Activated naive CD4-positive, alpha-beta T cell treated with anti-CD3 and anti-CD28 coated beads, Interleukin-2, amount 50 U/mL, for 72 hours (primary cell): ENCODE measurements at regions not wholly inside any gene's neighbourhood (a gene's known extent, or its start where the extent isn't known, plus 50 kb on each side); places are given as distances from the start of the nearest gene placed in this dataset.
"Not testable (repeated sequence)": the region's sequence is repeated elsewhere in the genome, so short reads cannot be mapped to it uniquely, and the experiment has no call there.

Experiments
- ATAC-seq, 2 donors: fragments of 150-1000 bp; cut with Tn5 transposase; 2 replicates each; pipeline ENCODE4 v1.10.0; 2021; ENCODE audit warnings: mild to moderate bottlenecking in 2 of 2, moderate library complexity in 2 of 2
- DNase-seq, 2 donors: peaks; one replicate each; pipeline ENCODE4 v3.0.0; 2021 to 2022; ENCODE audit warnings: low spot score in 2 of 2
- H3K27ac Mint-ChIP-seq, 2 donors: one replicate each; pipeline ENCODE4 v1.8.0; 2022; ENCODE audit warnings: mild to moderate bottlenecking in 2 of 2, mixed read lengths in 2 of 2
- H3K36me3 Mint-ChIP-seq, 2 donors: one replicate each; pipeline ENCODE4 v1.8.0; 2022; ENCODE audit warnings: mixed read lengths in 2 of 2
- H3K9me3 Mint-ChIP-seq, 2 donors: one replicate each; pipeline ENCODE4 v1.8.0; 2022; ENCODE audit warnings: mixed read lengths in 2 of 2

GRCh38 chr5:50501491-50502228 is 60.6 kb upstream of the EMB start:
- ATAC-seq (peak; percentile 78 to 99), DNase-seq (no peak)
- H3K9me3 Mint-ChIP-seq: peaks cover 11 to 12% of the 10 kb centered on the region in 2 donors
- peaks cover 28 to 29% of the 10 kb centered on the region in 2 donors for H3K36me3 Mint-ChIP-seq
- peak overlapping the region in 1 of 2 donors; percentile 4 for H3K27ac Mint-ChIP-seq

DNA sequence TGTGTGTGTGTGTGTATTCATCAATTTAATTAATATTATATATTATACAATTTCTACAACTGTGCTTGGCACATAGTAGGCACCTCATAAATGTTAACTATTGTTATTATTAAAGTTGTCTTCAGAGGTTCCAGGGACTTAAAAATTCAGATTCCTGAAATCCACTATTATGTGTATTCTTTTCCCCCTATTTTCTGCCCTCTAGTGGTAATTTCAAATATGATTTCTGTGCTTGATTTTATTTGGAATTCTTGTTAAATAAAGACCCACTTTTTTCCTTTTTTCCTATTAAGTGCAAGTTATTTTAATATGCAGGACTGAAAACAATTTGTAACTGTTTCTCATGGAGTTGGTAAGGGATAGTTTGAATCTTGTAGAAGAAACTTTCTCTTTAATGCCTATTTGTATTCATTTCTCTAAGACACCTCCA is 72.0 kb upstream of the EMB start:
- DNase-seq, H3K27ac Mint-ChIP-seq, ATAC-seq, H3K36me3 Mint-ChIP-seq, H3K9me3 Mint-ChIP-seq: not testable (repeated sequence)

- Mint-ChIP-seq H3K9me3 (peaks cover 14 to 19% of the 10 kb centered on the region in 2 donors), H3K36me3 (peaks cover 11 to 12% of the 10 kb centered on the region in 2 donors)
- ATAC-seq, H3K27ac Mint-ChIP-seq, DNase-seq: not testable (repeated sequence)
Observed at GRCh38 chr5:50521060-50521459, 80.0 kb upstream of the EMB start.

GRCh38 chr5:50527514-50528060 is 86.5 kb upstream of the EMB start:
- not testable (repeated sequence) for DNase-seq, H3K27ac Mint-ChIP-seq, H3K9me3 Mint-ChIP-seq, ATAC-seq, H3K36me3 Mint-ChIP-seq

- Mint-ChIP-seq H3K9me3 (peaks cover 0 to 3% of the 10 kb centered on the region in 2 donors), H3K36me3 (no peaks in the 10 kb centered on the region), H3K27ac (no peak overlapping the region)
- DNase-seq: no peak
- ATAC-seq: no peak
Observed at GRCh38 chr5:50535393-50535792, 94.3 kb upstream of the EMB start.

GRCh38 chr5:50537534-50537933 is 96.4 kb upstream of the EMB start:
- not testable (repeated sequence) for H3K27ac Mint-ChIP-seq, DNase-seq, ATAC-seq, H3K9me3 Mint-ChIP-seq, H3K36me3 Mint-ChIP-seq

GRCh38 chr5:50547303-50547702 is 106.2 kb upstream of the EMB start:
- H3K27ac Mint-ChIP-seq: no peak overlapping the region
- H3K36me3 Mint-ChIP-seq: peaks cover 0 to 12% of the 10 kb centered on the region in 2 donors
- ATAC-seq (no peak), DNase-seq (no peak)
- H3K9me3 Mint-ChIP-seq: peaks cover 9 to 17% of the 10 kb centered on the region in 2 donors

DNA sequence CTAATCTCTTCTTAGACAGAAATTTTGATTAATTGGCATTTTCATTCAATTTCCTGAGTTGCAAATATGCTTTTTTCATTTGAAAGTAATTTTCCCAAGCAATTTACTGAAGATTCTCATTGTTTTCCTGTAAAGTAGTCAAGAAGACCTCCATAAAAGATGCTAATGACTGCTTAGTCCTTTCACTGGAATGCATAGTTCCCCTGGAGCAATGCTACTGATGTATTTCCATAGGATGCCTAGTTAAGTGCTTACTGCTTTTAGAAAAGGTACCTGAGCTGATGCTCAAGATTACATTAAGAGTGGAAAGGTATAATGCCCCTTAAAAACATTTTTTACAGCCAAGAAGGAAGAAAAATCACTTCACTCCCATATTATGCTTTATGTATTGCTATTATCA is 109.2 kb upstream of the EMB start:
- DNase-seq: no peak
- Mint-ChIP-seq H3K9me3 (no peaks in the 10 kb centered on the region), H3K36me3 (no peaks in the 10 kb centered on the region), H3K27ac (no peak overlapping the region)
- no peak for ATAC-seq

DNA sequence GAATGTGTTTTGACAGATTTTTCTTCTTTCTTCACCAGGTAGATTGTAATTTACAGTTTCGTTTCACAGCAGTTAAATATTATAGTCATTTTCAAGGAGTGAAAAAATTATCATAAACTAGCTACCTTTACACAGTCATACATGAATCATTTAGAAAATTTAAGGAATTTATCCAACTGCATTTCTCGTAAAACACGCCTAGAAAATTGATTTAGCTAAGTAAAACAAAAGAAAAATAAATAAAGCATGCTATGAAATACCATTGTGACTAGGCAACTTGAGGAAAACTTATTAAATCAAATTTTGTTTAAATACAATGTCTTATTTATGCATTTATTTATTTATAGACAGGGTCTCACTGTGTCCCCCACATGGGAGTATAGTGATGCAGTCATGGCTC is 109.9 kb upstream of the EMB start:
- peaks cover 0 to 3% of the 10 kb centered on the region in 2 donors for H3K9me3 Mint-ChIP-seq

DNA sequence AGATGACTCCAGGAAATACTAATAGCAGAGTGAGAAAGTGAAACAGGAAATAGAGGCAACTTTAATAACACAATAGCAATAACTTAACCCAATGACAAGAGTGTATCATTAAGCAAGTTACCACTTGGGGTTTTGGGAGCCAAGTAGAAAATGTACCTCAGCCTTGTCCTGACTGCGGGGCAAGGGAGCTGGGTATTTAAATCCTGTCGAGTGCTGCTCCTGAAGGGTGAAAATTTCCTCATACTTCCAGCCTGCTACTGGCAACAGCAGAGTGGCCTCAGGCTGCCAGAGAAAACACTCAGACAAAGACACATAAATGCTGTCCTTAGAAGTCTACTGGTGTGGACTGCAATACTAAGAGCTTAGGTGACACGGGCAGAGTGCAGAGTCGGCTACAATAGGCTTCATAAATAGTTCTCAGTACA is 112.5 kb upstream of the EMB start:
- no peak overlapping the region for H3K27ac Mint-ChIP-seq
- H3K36me3 Mint-ChIP-seq: peaks cover 0 to 4% of the 10 kb centered on the region in 2 donors
- H3K9me3 Mint-ChIP-seq: peaks cover 0 to 8% of the 10 kb centered on the region in 2 donors
- DNase-seq (no peak), ATAC-seq (no peak)

More for the DNA sequence above, 109.9 kb upstream of the EMB start:
- DNase-seq (no peak), ATAC-seq (no peak)
- peaks cover 0 to 4% of the 10 kb centered on the region in 2 donors for H3K36me3 Mint-ChIP-seq
- H3K27ac Mint-ChIP-seq: no peak overlapping the region

GRCh38 chr5:50558640-50559039 is 107.8 kb upstream of the PARP8 start:
- H3K36me3 Mint-ChIP-seq, DNase-seq, ATAC-seq, H3K27ac Mint-ChIP-seq, H3K9me3 Mint-ChIP-seq: not testable (repeated sequence)

DNA sequence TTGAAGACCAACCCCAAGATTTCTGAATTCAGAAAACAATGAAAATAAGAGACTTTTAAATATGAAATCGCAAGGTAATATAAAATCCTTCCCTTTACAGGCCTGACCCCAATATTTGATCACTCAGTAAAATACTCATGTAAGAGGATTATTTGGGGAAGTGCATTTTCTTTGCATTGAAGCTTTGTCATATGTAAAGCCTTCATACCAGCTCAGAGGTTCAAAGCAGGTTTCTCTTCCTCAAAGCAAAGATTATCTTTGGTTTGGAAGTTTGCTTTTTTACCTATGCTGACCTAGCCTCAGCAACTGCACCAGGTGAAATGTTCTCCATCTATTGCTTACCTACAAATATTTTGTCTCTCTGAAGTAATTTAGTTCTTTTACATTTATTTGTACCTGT is 106.5 kb upstream of the PARP8 start:
- Mint-ChIP-seq H3K27ac (no peak overlapping the region), H3K9me3 (peaks cover 0 to 8% of the 10 kb centered on the region in 2 donors), H3K36me3 (peaks cover 0 to 4% of the 10 kb centered on the region in 2 donors)
- DNase-seq (no peak), ATAC-seq (no peak)

DNA sequence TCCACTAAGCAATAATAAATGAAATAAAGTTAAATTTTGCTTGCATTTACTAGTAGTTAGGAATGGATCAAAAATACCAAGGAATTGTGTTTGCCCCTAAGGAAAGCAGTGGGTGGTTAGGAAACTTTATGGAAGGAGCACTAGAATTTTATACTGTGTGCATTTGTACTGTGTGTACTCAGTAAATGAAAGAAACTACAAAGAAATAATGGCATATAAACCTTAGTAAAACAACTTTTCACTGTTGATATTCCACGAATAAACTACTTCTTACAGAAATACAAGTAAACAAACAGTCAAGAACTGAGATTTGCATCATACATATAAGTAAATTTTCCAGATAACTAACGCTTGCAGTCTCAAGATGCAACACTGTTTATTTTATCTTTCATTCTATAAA is 103.7 kb upstream of the PARP8 start:
- H3K9me3 Mint-ChIP-seq: peaks cover 0 to 6% of the 10 kb centered on the region in 2 donors

DNA sequence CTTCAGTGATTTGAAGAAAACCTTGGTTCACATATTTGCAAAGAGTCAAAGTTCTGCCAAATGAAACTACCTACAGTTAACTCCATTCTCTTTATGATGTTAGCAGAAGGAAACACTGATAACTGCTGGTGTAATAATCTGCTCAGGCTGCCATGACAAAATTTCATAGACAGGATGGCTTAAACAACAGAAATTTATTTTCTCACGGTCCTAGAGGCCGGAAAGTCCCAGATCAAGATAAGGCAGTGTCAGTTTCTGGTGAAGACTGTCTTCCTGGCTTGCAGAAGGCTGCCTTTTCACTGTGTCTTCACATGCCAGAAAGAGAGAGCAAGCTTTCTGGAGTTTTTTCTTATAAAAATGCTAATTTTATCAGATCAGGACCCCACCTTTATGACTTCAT is 102.4 kb upstream of the PARP8 start:
- H3K36me3 Mint-ChIP-seq: peaks cover 13 to 26% of the 10 kb centered on the region in 2 donors
- ATAC-seq (peak; percentile 34 to 59), DNase-seq (no peak)
- H3K9me3 Mint-ChIP-seq: peaks cover 0 to 11% of the 10 kb centered on the region in 2 donors
- H3K27ac Mint-ChIP-seq: no peak overlapping the region

More for the DNA sequence above, 103.7 kb upstream of the PARP8 start:
- no peak for ATAC-seq
- H3K27ac Mint-ChIP-seq: no peak overlapping the region
- DNase-seq: no peak
- H3K36me3 Mint-ChIP-seq: peaks cover 8 to 16% of the 10 kb centered on the region in 2 donors

GRCh38 chr5:50564558-50564957 is 101.9 kb upstream of the PARP8 start:
- Mint-ChIP-seq H3K36me3 (peaks cover 13 to 30% of the 10 kb centered on the region in 2 donors), H3K27ac (no peak overlapping the region), H3K9me3 (peaks cover 0 to 11% of the 10 kb centered on the region in 2 donors)
- no peak for DNase-seq
- ATAC-seq: no peak

- no peak for DNase-seq
- peaks cover 0 to 12% of the 10 kb centered on the region in 2 donors for H3K36me3 Mint-ChIP-seq
- no peak for ATAC-seq
- no peak overlapping the region for H3K27ac Mint-ChIP-seq
- H3K9me3 Mint-ChIP-seq: peaks cover 0 to 5% of the 10 kb centered on the region in 2 donors
Observed at GRCh38 chr5:50574121-50574520, 92.3 kb upstream of the PARP8 start.

- DNase-seq (no peak), ATAC-seq (no peak)
- H3K9me3 Mint-ChIP-seq: peaks cover 0 to 9% of the 10 kb centered on the region in 2 donors
- no peaks in the 10 kb centered on the region for H3K36me3 Mint-ChIP-seq
- H3K27ac Mint-ChIP-seq: no peak overlapping the region
Observed at GRCh38 chr5:50575740-50576139, 90.7 kb upstream of the PARP8 start.

GRCh38 chr5:50576265-50576664 is 90.2 kb upstream of the PARP8 start:
- no peaks in the 10 kb centered on the region for H3K36me3 Mint-ChIP-seq
- H3K27ac Mint-ChIP-seq: no peak overlapping the region
- no peak for DNase-seq
- H3K9me3 Mint-ChIP-seq: peaks cover 0 to 9% of the 10 kb centered on the region in 2 donors
- no peak for ATAC-seq
